Natural killer cell (primary cell): ENCODE measurements at regions not wholly inside any gene's neighbourhood (a gene's known extent, or its start where the extent isn't known, plus 50 kb on each side); places are given as distances from the start of the nearest gene placed in this dataset.

Source experiments
- ATAC-seq, 3 donors: fragments of 150-1000 bp in 2 of 3; fragments of 200-7000 bp in 1 of 3; cut with Tn5 transposase; 1 replicate in 1 of 3; 2 replicates in 2 of 3; pipeline ENCODE4 v1.10.0; 2021; ENCODE audit warnings: mild to moderate bottlenecking in 2 of 3, moderate library complexity in 2 of 3
- DNase-seq, 2 donors: peaks; one replicate each; pipeline versions ENCODE4 v3.0.0 to v3.0.0-alpha.2; 2013 to 2021; ENCODE audit warnings: mixed read lengths in 1 of 2
- H3K27ac ChIP-seq: one replicate; pipeline ENCODE4 v1.5.1; 2013; ENCODE audit warnings: mild to moderate bottlenecking, low read length
- H3K27me3 ChIP-seq: one replicate; pipeline ENCODE4 v1.6.1; 2013; ENCODE audit warnings: low read length; ENCODE audit not compliant: control insufficient read depth, insufficient read depth
- H3K36me3 ChIP-seq: one replicate; pipeline ENCODE4 v1.6.1; 2013; ENCODE audit warnings: low read length; ENCODE audit not compliant: control insufficient read depth, insufficient read depth
- H3K4me1 ChIP-seq: one replicate; pipeline ENCODE4 v1.6.1; 2013; ENCODE audit warnings: low read length; ENCODE audit not compliant: control insufficient read depth, insufficient read depth
- H3K4me3 ChIP-seq: one replicate; pipeline ENCODE4 v1.5.1; 2013; ENCODE audit warnings: low read length
- H3K9me3 ChIP-seq: one replicate; pipeline ENCODE4 v1.6.1; 2013; ENCODE audit warnings: low read length; ENCODE audit not compliant: control insufficient read depth, insufficient read depth
- H3K27ac Mint-ChIP-seq, 2 donors: one replicate each; pipeline ENCODE4 v1.8.0; 2022; ENCODE audit warnings: mild to moderate bottlenecking in 2 of 2, mixed read lengths in 2 of 2, moderate library complexity in 1 of 2
- H3K27me3 Mint-ChIP-seq, 2 donors: one replicate each; pipeline ENCODE4 v1.8.0; 2022; ENCODE audit warnings: low read depth in 2 of 2, mixed read lengths in 2 of 2
- H3K36me3 Mint-ChIP-seq: one replicate; pipeline ENCODE4 v1.8.0; 2022; ENCODE audit warnings: mixed read lengths
- H3K4me1 Mint-ChIP-seq, 2 donors: one replicate each; pipeline ENCODE4 v1.8.0; 2022; ENCODE audit warnings: mixed read lengths in 2 of 2
- H3K4me3 Mint-ChIP-seq: one replicate; pipeline ENCODE4 v1.8.0; 2022; ENCODE audit warnings: mild to moderate bottlenecking, moderate library complexity, mixed read lengths
- H3K9me3 Mint-ChIP-seq, 2 donors: one replicate each; pipeline ENCODE4 v1.8.0; 2022; ENCODE audit warnings: mixed read lengths in 2 of 2
- WGBS: methylation state at CpG from one replicate; pipeline ENCODE4 v1.1.7; 2013; ENCODE audit warnings: missing lambda C conversion rate; ENCODE audit not compliant: insufficient coverage; 5-methylcytosine and 5-hydroxymethylcytosine counted together
- intact Hi-C: fragments of 100-400 bp; cut with micrococcal nuclease; formaldehyde crosslinking; loops from one replicate; pipeline ENCODE4 v1.14.2; 2022
- TF ChIP-seq, protein P1 (sequence below): fragments of 200-600 bp; IDR thresholded peaks from one replicate; pipeline ENCODE4 v1.8.0; 2022; ENCODE audit warnings: antibody characterized with exemption

DNA sequence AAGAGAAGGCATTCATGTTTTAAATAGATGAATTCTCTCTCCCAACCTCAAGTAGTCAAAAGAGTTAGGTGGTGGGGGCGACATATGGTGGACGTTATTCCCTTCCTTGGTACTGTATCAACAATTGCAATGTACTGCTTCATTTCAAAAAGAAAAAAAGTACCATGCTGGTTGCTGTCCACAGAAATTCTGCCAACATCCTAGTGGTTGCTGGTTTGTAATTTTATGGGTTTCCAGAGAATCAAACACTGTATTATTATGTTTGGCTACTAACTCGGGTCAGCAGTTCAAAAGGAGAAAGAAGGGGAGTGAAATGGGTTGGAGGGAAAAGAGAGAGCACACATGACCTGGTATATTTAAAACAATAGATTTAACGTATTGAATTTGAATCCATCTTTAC is 61.1 kb upstream of the KCNJ16 start:
- ATAC-seq, result no peak

DNA sequence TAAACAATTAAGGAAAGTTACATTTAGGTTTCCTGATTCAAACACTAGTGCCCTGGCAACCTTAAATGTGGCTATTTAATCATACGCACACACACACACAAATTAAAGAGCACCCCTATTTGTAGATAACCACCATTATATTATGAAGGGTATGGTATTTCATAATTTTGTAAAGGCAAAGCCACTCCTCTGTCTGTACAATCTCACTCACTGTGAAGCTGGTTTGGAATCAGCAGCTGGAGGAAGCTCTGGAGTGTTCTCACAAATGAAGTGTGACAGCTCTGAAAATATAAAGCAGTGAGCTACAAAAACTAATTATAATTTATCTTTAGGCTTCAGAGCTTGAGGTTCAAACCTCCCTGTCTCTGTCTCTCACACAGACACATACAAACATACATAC is 57.9 kb upstream of the KCNJ16 start:
- DNase-seq, result no peak
- TF ChIP-seq, protein P1, sequence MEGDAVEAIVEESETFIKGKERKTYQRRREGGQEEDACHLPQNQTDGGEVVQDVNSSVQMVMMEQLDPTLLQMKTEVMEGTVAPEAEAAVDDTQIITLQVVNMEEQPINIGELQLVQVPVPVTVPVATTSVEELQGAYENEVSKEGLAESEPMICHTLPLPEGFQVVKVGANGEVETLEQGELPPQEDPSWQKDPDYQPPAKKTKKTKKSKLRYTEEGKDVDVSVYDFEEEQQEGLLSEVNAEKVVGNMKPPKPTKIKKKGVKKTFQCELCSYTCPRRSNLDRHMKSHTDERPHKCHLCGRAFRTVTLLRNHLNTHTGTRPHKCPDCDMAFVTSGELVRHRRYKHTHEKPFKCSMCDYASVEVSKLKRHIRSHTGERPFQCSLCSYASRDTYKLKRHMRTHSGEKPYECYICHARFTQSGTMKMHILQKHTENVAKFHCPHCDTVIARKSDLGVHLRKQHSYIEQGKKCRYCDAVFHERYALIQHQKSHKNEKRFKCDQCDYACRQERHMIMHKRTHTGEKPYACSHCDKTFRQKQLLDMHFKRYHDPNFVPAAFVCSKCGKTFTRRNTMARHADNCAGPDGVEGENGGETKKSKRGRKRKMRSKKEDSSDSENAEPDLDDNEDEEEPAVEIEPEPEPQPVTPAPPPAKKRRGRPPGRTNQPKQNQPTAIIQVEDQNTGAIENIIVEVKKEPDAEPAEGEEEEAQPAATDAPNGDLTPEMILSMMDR, result no peak
- Mint-ChIP-seq H3K36me3 (no peaks in the 10 kb centered on the region), H3K27ac (no peak overlapping the region), H3K4me3 (no peak overlapping the region), H3K4me1 (no peaks in the 10 kb centered on the region), H3K9me3 (peaks cover 2% of the 10 kb centered on the region in 2 donors), H3K27me3 (no peaks in the 10 kb centered on the region)
- Histone ChIP-seq H3K4me1 (no peaks in the 10 kb centered on the region), H3K36me3 (no peaks in the 10 kb centered on the region), H3K27me3 (no peaks in the 10 kb centered on the region), H3K4me3 (no peak overlapping the region), H3K9me3 (no peaks in the 10 kb centered on the region), H3K27ac (no peak overlapping the region)
- ATAC-seq, result no peak
- intact Hi-C loops, result no loop called here
- WGBS, result no CpG with 5 or more reads among the region's 1 CpG

More for the DNA sequence above, 61.1 kb upstream of the KCNJ16 start:
- Histone ChIP-seq H3K36me3 (no peaks in the 10 kb centered on the region), H3K27ac (no peak overlapping the region), H3K27me3 (no peaks in the 10 kb centered on the region), H3K4me3 (no peak overlapping the region), H3K4me1 (no peaks in the 10 kb centered on the region), H3K9me3 (no peaks in the 10 kb centered on the region)
- Mint-ChIP-seq H3K36me3 (no peaks in the 10 kb centered on the region), H3K4me1 (no peaks in the 10 kb centered on the region), H3K27ac (no peak overlapping the region), H3K4me3 (no peak overlapping the region), H3K9me3 (peaks cover 8% of the 10 kb centered on the region in 2 donors), H3K27me3 (no peaks in the 10 kb centered on the region)
- intact Hi-C loops, result no loop called here
- no peak for DNase-seq
- WGBS, result 92% methylated on average over 3 of the region's 4 CpGs
- TF ChIP-seq, protein P1, result no peak

DNA sequence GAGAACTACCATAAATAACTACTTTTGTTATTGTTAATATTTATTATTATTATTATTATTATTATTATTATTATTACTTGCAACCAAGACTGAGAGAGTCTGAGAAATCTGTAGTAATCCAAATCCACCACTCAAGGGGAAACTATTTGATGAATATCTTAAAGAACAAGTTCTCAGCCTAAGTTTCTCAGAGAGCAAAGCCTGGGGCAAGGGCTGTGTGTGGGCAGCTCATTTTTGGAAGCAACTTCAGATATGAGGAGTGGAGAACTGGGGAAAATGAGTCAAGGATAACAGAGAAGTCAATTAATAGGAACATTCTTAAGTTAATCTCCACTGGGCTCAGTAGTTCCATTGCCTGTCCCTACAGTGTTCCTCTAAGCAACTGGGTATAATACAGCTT is 57.1 kb upstream of the KCNJ16 start:
- TF ChIP-seq, protein P1, result no peak
- Mint-ChIP-seq H3K27ac (no peak overlapping the region), H3K36me3 (no peaks in the 10 kb centered on the region), H3K4me1 (no peaks in the 10 kb centered on the region), H3K9me3 (peaks cover 0 to 2% of the 10 kb centered on the region in 2 donors), H3K27me3 (no peaks in the 10 kb centered on the region), H3K4me3 (no peak overlapping the region)
- Histone ChIP-seq H3K4me1 (no peaks in the 10 kb centered on the region), H3K4me3 (no peak overlapping the region), H3K27me3 (no peaks in the 10 kb centered on the region), H3K9me3 (no peaks in the 10 kb centered on the region), H3K27ac (no peak overlapping the region), H3K36me3 (no peaks in the 10 kb centered on the region)
- intact Hi-C loops, result no loop called here
- DNase-seq (no peak), ATAC-seq (no peak)

DNA sequence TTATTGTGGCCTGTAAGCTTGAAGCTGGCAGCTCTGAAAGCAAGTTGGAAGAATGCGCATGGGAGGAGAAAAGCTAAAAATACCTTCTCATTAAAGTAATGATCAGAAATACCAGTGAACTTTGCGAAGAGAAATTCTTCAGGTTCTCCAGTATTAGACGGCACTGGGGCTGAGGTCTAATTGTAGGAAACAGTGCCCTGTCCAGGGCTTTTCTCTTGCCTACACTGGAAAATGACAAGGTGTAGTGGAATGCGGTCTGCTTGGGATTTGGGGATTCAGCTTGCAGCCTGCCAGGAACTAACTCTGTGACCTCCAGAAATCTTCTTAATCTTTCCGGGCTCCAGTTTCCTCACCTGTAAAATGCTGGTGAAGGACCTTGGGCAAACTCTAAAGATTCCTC is 53.3 kb upstream of the KCNJ16 start:
- H3K4me3 Mint-ChIP-seq, result no peak overlapping the region
- TF ChIP-seq, protein P1, result no peak
- ATAC-seq, result no peak
- H3K27me3 Mint-ChIP-seq, result no peaks in the 10 kb centered on the region
- no peaks in the 10 kb centered on the region for H3K36me3 Mint-ChIP-seq
- no peaks in the 10 kb centered on the region for H3K36me3 ChIP-seq
- intact Hi-C loops, result no loop called here
- H3K27ac Mint-ChIP-seq, result no peak overlapping the region
- H3K9me3 ChIP-seq, result no peaks in the 10 kb centered on the region
- H3K27me3 ChIP-seq, result no peaks in the 10 kb centered on the region
- no peaks in the 10 kb centered on the region for H3K4me1 ChIP-seq
- WGBS, result 93% methylated on average over 5 of the region's 5 CpGs
- peaks cover 0 to 2% of the 10 kb centered on the region in 2 donors for H3K9me3 Mint-ChIP-seq
- H3K4me3 ChIP-seq, result no peak overlapping the region
- no peak overlapping the region for H3K27ac ChIP-seq
- H3K4me1 Mint-ChIP-seq, result no peaks in the 10 kb centered on the region
- no peak for DNase-seq
